OCI-LY7 (cell line): ENCODE measurements at regions not wholly inside any gene's neighbourhood (a gene's known extent, or its start where the extent isn't known, plus 50 kb on each side); places are given as distances from the start of the nearest gene placed in this dataset.

Experiments used
- BruUV-seq: library from RNA; stranded (reverse); fragments of 400-500 nt; replicated peaks from 2 replicates; lab custom pipeline; 2021; lab: Mats Ljungman, UMichigan
- CTCF ChIA-PET: fragments of 300-600 bp; sonication (Branson Sonifier 250); formaldehyde crosslinking; loops from one replicate; lab custom pipeline; 2022; ENCODE audit warnings: antibody characterized with exemption; ENCODE audit not compliant: unreplicated experiment; lab: Charles Lee
- POLR2A ChIA-PET: fragments of 300-600 bp; sonication (Branson Sonifier 250); formaldehyde crosslinking; loops from one replicate; lab custom pipeline; 2022; ENCODE audit warnings: antibody characterized with exemption; lab: Charles Lee
- DNase-seq: peaks from one replicate; pipeline ENCODE4 v3.0.0-alpha.2; 2015; ENCODE audit warnings: low spot score
- H2AFZ ChIP-seq: fragments of 200-600 bp; sonication (generic), shearing (Covaris generic); 2 replicates; pipeline ENCODE4 v1.6.1; 2014; ENCODE audit warnings: mild to moderate bottlenecking, antibody characterized with exemption, low read length, moderate library complexity
- H3K27ac ChIP-seq: fragments of 200-600 bp; sonication (generic); 2 replicates; pipeline ENCODE4 v1.5.1; 2014; ENCODE audit warnings: mixed run types, low read depth, mild to moderate bottlenecking, moderate library complexity, low read length, inconsistent platforms; ENCODE audit not compliant: poor library complexity, severe bottlenecking
- H3K36me3 ChIP-seq: fragments of 200-600 bp; sonication (generic); 2 replicates; pipeline ENCODE4 v1.6.1; 2014; ENCODE audit warnings: mild to moderate bottlenecking, antibody characterized with exemption, low read length, moderate library complexity, mixed read lengths; ENCODE audit not compliant: insufficient read depth
- H3K4me1 ChIP-seq: fragments of 200-600 bp; sonication (generic); 2 replicates; pipeline ENCODE4 v1.5.1; 2014; ENCODE audit warnings: mild to moderate bottlenecking, low read length; ENCODE audit not compliant: insufficient read depth, poor library complexity, severe bottlenecking
- H3K4me2 ChIP-seq: fragments of 200-600 bp; sonication (generic); 2 replicates; pipeline ENCODE4 v1.6.1; 2014; ENCODE audit warnings: mild to moderate bottlenecking, low read length
- H3K4me3 ChIP-seq: fragments of 200-600 bp; sonication (generic); 2 replicates; pipeline ENCODE4 v1.5.1; 2014; ENCODE audit warnings: mild to moderate bottlenecking, low read depth, low read length; ENCODE audit not compliant: poor library complexity, severe bottlenecking
- H3K79me2 ChIP-seq: fragments of 200-600 bp; sonication (generic); 2 replicates; pipeline ENCODE4 v1.6.1; 2016; ENCODE audit warnings: low read depth, mild to moderate bottlenecking, low read length, moderate library complexity, mixed read lengths; ENCODE audit not compliant: insufficient read depth
- H3K9me2 ChIP-seq: fragments of 200-600 bp; sonication (generic); 2 replicates; pipeline ENCODE4 v1.6.1; 2016; ENCODE audit warnings: mild to moderate bottlenecking, low read length, mixed read lengths; ENCODE audit not compliant: insufficient read depth
- H3K9me3 ChIP-seq: fragments of 200-600 bp; sonication (generic); 2 replicates; pipeline ENCODE4 v1.6.1; 2014; ENCODE audit warnings: mild to moderate bottlenecking, mixed run types, low read length, mixed read lengths
- H4K20me1 ChIP-seq: fragments of 200-600 bp; sonication (generic); 2 replicates; pipeline ENCODE4 v1.6.1; 2014; ENCODE audit warnings: mild to moderate bottlenecking, antibody characterized with exemption, low read length, moderate library complexity, mixed read lengths; ENCODE audit not compliant: insufficient read depth
- CTCF ChIP-seq: fragments of 200-600 bp; sonication (generic); conservative IDR thresholded peaks from 2 replicates; pipeline ENCODE4 v1.5.1; 2014; ENCODE audit warnings: mild to moderate bottlenecking, antibody characterized with exemption, low read length, moderate library complexity, mixed read lengths
- EZH2phosphoT487 ChIP-seq: fragments of 200-600 bp; sonication (generic); IDR thresholded peaks from 2 replicates; pipeline ENCODE4 v1.6.1; 2018; ENCODE audit warnings: low read depth, borderline replicate concordance, mild to moderate bottlenecking, mixed run types, antibody characterized with exemption, low read length, moderate library complexity, mixed read lengths
- intact Hi-C: fragments of 100-400 bp; cut with micrococcal nuclease; formaldehyde crosslinking; loops from one replicate; pipeline ENCODE4 v1.10.0; 2022; ENCODE audit not compliant: unreplicated experiment

GRCh38 chr20:22480336-22480735 lies 104.0 kb downstream of the FOXA2 start:
- Histone ChIP-seq H3K9me3 (no peaks in the 10 kb centered on the region), H2AFZ (no peak overlapping the region), H3K36me3 (no peaks in the 10 kb centered on the region), H3K4me2 (no peak overlapping the region), H3K4me1 (no peaks in the 10 kb centered on the region), H4K20me1 (no peaks in the 10 kb centered on the region), H3K4me3 (no peak overlapping the region), H3K27ac (no peak overlapping the region), H3K79me2 (no peaks in the 10 kb centered on the region), H3K9me2 (no peaks in the 10 kb centered on the region)
- BruUV-seq = no TSS peak
- no peak for DNase-seq
- CTCF ChIA-PET = no interaction called here
- TF ChIP-seq EZH2phosphoT487 (no peak), CTCF (no peak)
- intact Hi-C loops = no loop called here
- POLR2A ChIA-PET = no interaction called here

DNA sequence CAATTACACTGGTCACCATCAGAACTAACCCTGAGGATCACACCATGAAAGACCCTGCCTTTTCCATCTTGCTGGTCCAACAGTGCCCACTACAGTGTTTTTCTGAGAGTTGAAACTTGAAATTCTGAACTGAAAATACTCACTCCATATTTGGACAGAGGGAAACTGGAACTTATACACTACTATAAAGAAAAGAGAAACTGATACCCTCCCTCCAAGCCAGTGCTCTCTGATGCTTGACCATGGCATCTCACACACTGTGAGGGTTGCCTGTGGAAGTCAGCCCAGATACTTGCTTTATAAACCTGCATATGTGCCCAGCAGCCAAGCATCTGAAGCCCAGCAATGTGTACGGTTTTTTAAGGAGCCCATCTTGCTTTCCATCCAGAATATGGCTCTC lies 108.7 kb downstream of the FOXA2 start:
- Histone ChIP-seq H3K4me1 (no peaks in the 10 kb centered on the region), H3K36me3 (no peaks in the 10 kb centered on the region), H2AFZ (no peak overlapping the region), H3K9me2 (no peaks in the 10 kb centered on the region), H3K4me2 (no peak overlapping the region), H3K79me2 (no peaks in the 10 kb centered on the region), H3K4me3 (no peak overlapping the region), H3K9me3 (no peaks in the 10 kb centered on the region; the same call in 1 of the 2 replicates), H3K27ac (no peak overlapping the region), H4K20me1 (no peaks in the 10 kb centered on the region)
- no peak for DNase-seq
- ChIA-PET POLR2A (no interaction called here), CTCF (no interaction called here)
- intact Hi-C loops = no loop called here
- BruUV-seq = no TSS peak
- TF ChIP-seq CTCF = no peak
- no peak for TF ChIP-seq EZH2phosphoT487

- no peak overlapping the region for H3K4me2 ChIP-seq
- POLR2A ChIA-PET = interaction anchor here (0.5 kb wide), 1 partner anchor 33 kb away, joined by 3 read pairs; no protein-coding TSS in a partner anchor
- H3K36me3 ChIP-seq = no peaks in the 10 kb centered on the region
- no peak overlapping the region for H3K4me3 ChIP-seq
- intact Hi-C loops = no loop called here
- DNase-seq = no peak
- BruUV-seq = no TSS peak
- no peaks in the 10 kb centered on the region for H3K4me1 ChIP-seq
- H3K9me3 ChIP-seq = no peaks in the 10 kb centered on the region; the same call in 1 of the 2 replicates
- CTCF ChIA-PET = no interaction called here
- H4K20me1 ChIP-seq = no peaks in the 10 kb centered on the region
- TF ChIP-seq CTCF (no peak), EZH2phosphoT487 (no peak)
- no peak overlapping the region for H2AFZ ChIP-seq
- H3K9me2 ChIP-seq = no peaks in the 10 kb centered on the region
- H3K79me2 ChIP-seq = no peaks in the 10 kb centered on the region
- H3K27ac ChIP-seq = no peak overlapping the region
These were observed 110.1 kb downstream of the FOXA2 start for GRCh38 chr20:22474224-22474623.
